ENCODE measurements at regions not wholly inside any gene's neighbourhood (a gene's known extent, or its start where the extent isn't known, plus 50 kb on each side); places are given as distances from the start of the nearest gene placed in this dataset.

GRCh38 chr16:26524281-26524680 lies 542.4 kb upstream of the C16orf82 start:
- H3K27me3 ChIP-seq = no peaks in the 10 kb centered on the region
- H3K27ac ChIP-seq = no peak overlapping the region
- no peaks in the 10 kb centered on the region for H3K4me1 ChIP-seq
- no peak for TF ChIP-seq Cebpa-rat (IDR thresholded peaks at IDR 0.05)
- no peaks in the 10 kb centered on the region for H4K20me1 ChIP-seq
- H3K9ac ChIP-seq = no peak overlapping the region
- H3K36me3 ChIP-seq = no peaks in the 10 kb centered on the region
- H3K4me3 ChIP-seq = no peak overlapping the region
- no peak overlapping the region for H3K4me2 ChIP-seq
- no peaks in the 10 kb centered on the region for H3K9me3 ChIP-seq

- no peak for TF ChIP-seq Cebpa-rat (IDR thresholded peaks at IDR 0.05)
- Histone ChIP-seq H3K4me3 (no peak overlapping the region), H3K4me1 (no peaks in the 10 kb centered on the region), H3K4me2 (no peak overlapping the region), H3K27me3 (no peaks in the 10 kb centered on the region), H3K9me3 (no peaks in the 10 kb centered on the region), H3K36me3 (no peaks in the 10 kb centered on the region), H3K27ac (no peak overlapping the region), H4K20me1 (no peaks in the 10 kb centered on the region), H3K9ac (no peak overlapping the region)
Measured at GRCh38 chr16:26524846-26525245, 541.9 kb upstream of the C16orf82 start.

- H3K9me3 ChIP-seq = no peaks in the 10 kb centered on the region
- H3K4me1 ChIP-seq = no peaks in the 10 kb centered on the region
- TF ChIP-seq Cebpa-rat (IDR thresholded peaks at IDR 0.05) = no peak
- H3K36me3 ChIP-seq = no peaks in the 10 kb centered on the region
- no peak overlapping the region for H3K9ac ChIP-seq
- H3K27ac ChIP-seq = no peak overlapping the region
- no peak overlapping the region for H3K4me2 ChIP-seq
- no peak overlapping the region for H3K4me3 ChIP-seq
- H4K20me1 ChIP-seq = no peaks in the 10 kb centered on the region
- H3K27me3 ChIP-seq = no peaks in the 10 kb centered on the region
Measured at GRCh38 chr16:26525856-26526255, 540.9 kb upstream of the C16orf82 start.

GRCh38 chr16:26526633-26527032 lies 540.1 kb upstream of the C16orf82 start:
- Histone ChIP-seq H3K9ac (no peak overlapping the region), H3K4me2 (no peak overlapping the region), H3K27ac (no peak overlapping the region), H3K4me1 (no peaks in the 10 kb centered on the region), H3K27me3 (no peaks in the 10 kb centered on the region), H3K9me3 (no peaks in the 10 kb centered on the region), H3K36me3 (no peaks in the 10 kb centered on the region), H3K4me3 (no peak overlapping the region), H4K20me1 (no peaks in the 10 kb centered on the region)
- TF ChIP-seq Cebpa-rat (IDR thresholded peaks at IDR 0.05) = no peak

- H3K4me2 ChIP-seq = no peak overlapping the region
Measured at GRCh38 chr16:26530584-26531289, 536.0 kb upstream of the C16orf82 start.

GRCh38 chr16:26531290-26531730 lies 535.4 kb upstream of the C16orf82 start:
- Histone ChIP-seq H3K4me1 (no peaks in the 10 kb centered on the region), H3K4me2 (no peak overlapping the region), H3K4me3 (no peak overlapping the region), H3K27ac (no peak overlapping the region), H3K9me3 (no peaks in the 10 kb centered on the region), H3K36me3 (no peaks in the 10 kb centered on the region), H3K9ac (no peak overlapping the region), H4K20me1 (no peaks in the 10 kb centered on the region), H3K27me3 (no peaks in the 10 kb centered on the region)
- no peak for TF ChIP-seq Cebpa-rat (IDR thresholded peaks at IDR 0.05)

More at GRCh38 chr16:26530584-26531289, 536.0 kb upstream of the C16orf82 start:
- H3K27ac ChIP-seq = no peak overlapping the region
- no peaks in the 10 kb centered on the region for H3K27me3 ChIP-seq
- no peaks in the 10 kb centered on the region for H3K36me3 ChIP-seq
- no peak overlapping the region for H3K4me3 ChIP-seq
- H3K9ac ChIP-seq = no peak overlapping the region
- TF ChIP-seq Cebpa-rat (IDR thresholded peaks at IDR 0.05) = no peak
- no peaks in the 10 kb centered on the region for H3K9me3 ChIP-seq
- H3K4me1 ChIP-seq = no peaks in the 10 kb centered on the region
- no peaks in the 10 kb centered on the region for H4K20me1 ChIP-seq

GRCh38 chr16:26532456-26532855 lies 534.3 kb upstream of the C16orf82 start:
- no peaks in the 10 kb centered on the region for H3K36me3 ChIP-seq
- TF ChIP-seq Cebpa-rat (IDR thresholded peaks at IDR 0.05) = no peak
- H3K27ac ChIP-seq = no peak overlapping the region
- no peak overlapping the region for H3K4me3 ChIP-seq
- H3K27me3 ChIP-seq = no peaks in the 10 kb centered on the region
- no peaks in the 10 kb centered on the region for H4K20me1 ChIP-seq
- no peak overlapping the region for H3K4me2 ChIP-seq
- H3K9ac ChIP-seq = no peak overlapping the region
- H3K4me1 ChIP-seq = no peaks in the 10 kb centered on the region
- H3K9me3 ChIP-seq = no peaks in the 10 kb centered on the region

- no peak overlapping the region for H3K4me3 ChIP-seq
- H3K4me1 ChIP-seq = no peaks in the 10 kb centered on the region
- H3K36me3 ChIP-seq = no peaks in the 10 kb centered on the region
- no peaks in the 10 kb centered on the region for H4K20me1 ChIP-seq
- no peaks in the 10 kb centered on the region for H3K27me3 ChIP-seq
- TF ChIP-seq Cebpa-rat (IDR thresholded peaks at IDR 0.05) = no peak
- H3K27ac ChIP-seq = no peak overlapping the region
- no peak overlapping the region for H3K9ac ChIP-seq
- H3K4me2 ChIP-seq = no peak overlapping the region
- H3K9me3 ChIP-seq = peaks cover 15% of the 10 kb centered on the region
Measured at GRCh38 chr16:26542198-26542597, 524.5 kb upstream of the C16orf82 start.

- H3K4me2 ChIP-seq = no peak overlapping the region
- no peaks in the 10 kb centered on the region for H3K36me3 ChIP-seq
- H4K20me1 ChIP-seq = no peaks in the 10 kb centered on the region
- no peak overlapping the region for H3K9ac ChIP-seq
- no peak overlapping the region for H3K27ac ChIP-seq
- no peaks in the 10 kb centered on the region for H3K4me1 ChIP-seq
- no peak overlapping the region for H3K4me3 ChIP-seq
- H3K9me3 ChIP-seq = peaks cover 15% of the 10 kb centered on the region
- no peak for TF ChIP-seq Cebpa-rat (IDR thresholded peaks at IDR 0.05)
- H3K27me3 ChIP-seq = no peaks in the 10 kb centered on the region
Measured at GRCh38 chr16:26546573-26546972, 520.2 kb upstream of the C16orf82 start.

GRCh38 chr16:26547681-26548080 lies 519.0 kb upstream of the C16orf82 start:
- Histone ChIP-seq H3K4me1 (no peaks in the 10 kb centered on the region), H3K4me2 (no peak overlapping the region), H3K27ac (no peak overlapping the region), H3K9ac (no peak overlapping the region), H3K36me3 (no peaks in the 10 kb centered on the region), H3K9me3 (peaks cover 4% of the 10 kb centered on the region; the same call in 1 of the 2 replicates), H3K27me3 (no peaks in the 10 kb centered on the region), H4K20me1 (no peaks in the 10 kb centered on the region), H3K4me3 (no peak overlapping the region)
- TF ChIP-seq Cebpa-rat (IDR thresholded peaks at IDR 0.05) = no peak
